Endothelial cell of umbilical vein (primary cell): ENCODE measurements at regions not wholly inside any gene's neighbourhood (a gene's known extent, or its start where the extent isn't known, plus 50 kb on each side); places are given as distances from the start of the nearest gene placed in this dataset.

Experiments
- EZH2 ChIP-seq: IDR thresholded peaks from 2 replicates; pipeline ENCODE4 v1.6.1; 2012; ENCODE audit warnings: borderline replicate concordance, low read depth, mild to moderate bottlenecking, moderate library complexity, low read length, inconsistent platforms; ENCODE audit not compliant: severe bottlenecking
- FOS ChIP-seq: IDR thresholded peaks from 2 replicates; pipeline ENCODE4 v1.6.1; 2011; ENCODE audit warnings: mild to moderate bottlenecking, low read length, moderate library complexity, borderline replicate concordance; ENCODE audit not compliant: insufficient read depth
- GATA2 ChIP-seq: IDR thresholded peaks from 2 replicates; pipeline ENCODE4 v1.7.0; 2011; ENCODE audit warnings: low read depth, mild to moderate bottlenecking, moderate library complexity, mixed read lengths, low read length; ENCODE audit not compliant: insufficient read length, insufficient read depth
- JUN ChIP-seq: IDR thresholded peaks from 2 replicates; pipeline ENCODE4 v1.6.1; 2011; ENCODE audit warnings: borderline replicate concordance, low read depth; ENCODE audit not compliant: insufficient read length, insufficient read depth
- MAX ChIP-seq: IDR thresholded peaks from 2 replicates; pipeline ENCODE4 v1.6.1; 2011; ENCODE audit not compliant: insufficient read depth, insufficient read length
- MYC ChIP-seq: IDR thresholded peaks from one replicate; pipeline ENCODE4 v1.6.1; 2011; ENCODE audit warnings: mild to moderate bottlenecking, low read depth, low read length
- POLR2A ChIP-seq: IDR thresholded peaks from 2 replicates; pipeline ENCODE4 v1.6.1; 2012; ENCODE audit warnings: low read depth, mild to moderate bottlenecking, control low read depth, low read length
- POLR2AphosphoS5 ChIP-seq: IDR thresholded peaks from 2 replicates; pipeline ENCODE4 v1.6.1; 2012; ENCODE audit warnings: low read depth, mild to moderate bottlenecking, control low read depth, low read length, moderate library complexity; ENCODE audit not compliant: insufficient read depth
- TF ChIP-seq, protein P1 (sequence below), 2 donors: IDR thresholded peaks; 1 replicate in 1 of 2; 2 replicates in 1 of 2; pipeline ENCODE4 v1.5.1; 2011; ENCODE audit warnings: low read length in 2 of 2, mild to moderate bottlenecking in 2 of 2, moderate library complexity in 2 of 2, control low read depth in 1 of 2, inconsistent platforms in 1 of 2, low read depth in 1 of 2; ENCODE audit not compliant: insufficient read depth in 1 of 2; ENCODE audit errors: extremely low read depth in 1 of 2

DNA sequence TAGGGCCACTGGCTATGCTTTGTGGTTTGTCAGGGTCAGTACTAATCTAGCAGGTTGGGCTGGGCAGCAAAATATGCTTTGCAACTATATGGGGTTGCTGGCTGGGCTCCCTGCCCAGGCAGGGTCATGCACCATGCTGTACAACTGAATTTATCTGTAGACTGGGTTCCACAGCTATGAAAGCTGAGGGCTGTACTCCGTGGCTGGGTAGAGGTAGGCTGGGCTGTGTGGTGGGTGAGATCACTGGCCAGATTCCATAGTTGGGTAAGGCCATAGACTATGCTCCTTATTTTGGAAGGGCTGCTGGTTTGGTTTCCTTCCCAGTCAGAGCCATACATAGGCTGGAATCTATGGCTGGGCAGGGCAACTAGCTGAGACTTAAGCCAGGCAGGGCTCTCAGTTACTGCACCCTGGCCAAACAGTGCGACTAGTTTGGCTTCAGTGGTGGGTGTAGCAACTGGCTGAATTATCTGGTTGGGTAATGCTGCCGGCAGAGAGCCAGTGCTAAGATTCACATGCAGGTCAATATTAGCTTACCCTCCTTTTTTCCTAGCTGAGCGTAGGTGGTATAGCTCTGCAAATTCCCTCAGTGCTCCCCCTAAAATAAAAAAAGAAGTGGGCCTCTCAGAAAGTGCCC lies 769.1 kb upstream of the CDH8 start:
- TF ChIP-seq POLR2A (no peak), EZH2 (no peak), POLR2AphosphoS5 (no peak), MAX (no peak), MYC (no peak), GATA2 (no peak), JUN (no peak), FOS (no peak)
- TF ChIP-seq, protein P1, sequence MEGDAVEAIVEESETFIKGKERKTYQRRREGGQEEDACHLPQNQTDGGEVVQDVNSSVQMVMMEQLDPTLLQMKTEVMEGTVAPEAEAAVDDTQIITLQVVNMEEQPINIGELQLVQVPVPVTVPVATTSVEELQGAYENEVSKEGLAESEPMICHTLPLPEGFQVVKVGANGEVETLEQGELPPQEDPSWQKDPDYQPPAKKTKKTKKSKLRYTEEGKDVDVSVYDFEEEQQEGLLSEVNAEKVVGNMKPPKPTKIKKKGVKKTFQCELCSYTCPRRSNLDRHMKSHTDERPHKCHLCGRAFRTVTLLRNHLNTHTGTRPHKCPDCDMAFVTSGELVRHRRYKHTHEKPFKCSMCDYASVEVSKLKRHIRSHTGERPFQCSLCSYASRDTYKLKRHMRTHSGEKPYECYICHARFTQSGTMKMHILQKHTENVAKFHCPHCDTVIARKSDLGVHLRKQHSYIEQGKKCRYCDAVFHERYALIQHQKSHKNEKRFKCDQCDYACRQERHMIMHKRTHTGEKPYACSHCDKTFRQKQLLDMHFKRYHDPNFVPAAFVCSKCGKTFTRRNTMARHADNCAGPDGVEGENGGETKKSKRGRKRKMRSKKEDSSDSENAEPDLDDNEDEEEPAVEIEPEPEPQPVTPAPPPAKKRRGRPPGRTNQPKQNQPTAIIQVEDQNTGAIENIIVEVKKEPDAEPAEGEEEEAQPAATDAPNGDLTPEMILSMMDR (IDR thresholded peaks at IDR 0.05; ENCODE audit: extremely low read depth in 1 of 2, insufficient read depth in 1 of 2, low read depth in 1 of 2, low read length in 2 of 2) = no peak
